HG03025 (cell line): ENCODE measurements at regions not wholly inside any gene's neighbourhood (a gene's known extent, or its start where the extent isn't known, plus 50 kb on each side); places are given as distances from the start of the nearest gene placed in this dataset.

ENCODE experiments used
- ATAC-seq: cut with Tn5 transposase; IDR thresholded peaks from one replicate; pipeline ENCODE4 v1.9.1; 2021; ENCODE audit warnings: mild to moderate bottlenecking, moderate library complexity; ENCODE audit not compliant: unreplicated experiment, low FRiP score

- no peak for ATAC-seq
Measured at GRCh38 chr13:80757694-80758093, 416.8 kb upstream of the SPRY2 start.

DNA sequence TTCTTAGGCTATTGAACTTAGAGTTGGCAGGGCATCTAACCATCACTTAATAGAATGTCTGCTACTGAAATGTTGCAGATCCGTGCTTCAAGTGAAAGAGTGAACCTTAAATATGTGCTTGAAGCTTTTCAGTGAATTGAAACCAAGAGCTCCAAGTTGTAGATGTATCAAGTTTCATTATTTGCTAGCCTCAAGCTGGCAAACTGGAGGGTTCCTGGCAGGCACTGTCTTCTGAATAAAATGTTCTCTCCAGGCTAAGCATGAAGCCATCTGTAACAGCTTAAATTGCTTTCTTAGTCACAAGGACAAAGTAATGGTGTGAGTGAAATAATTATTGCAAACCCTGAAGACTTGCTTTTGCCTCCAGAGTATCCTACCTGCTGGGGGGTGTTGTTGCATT lies 415.0 kb upstream of the SPRY2 start:
- ATAC-seq: no peak

GRCh38 chr13:80754441-80754840 lies 413.5 kb upstream of the SPRY2 start:
- no peak for ATAC-seq

DNA sequence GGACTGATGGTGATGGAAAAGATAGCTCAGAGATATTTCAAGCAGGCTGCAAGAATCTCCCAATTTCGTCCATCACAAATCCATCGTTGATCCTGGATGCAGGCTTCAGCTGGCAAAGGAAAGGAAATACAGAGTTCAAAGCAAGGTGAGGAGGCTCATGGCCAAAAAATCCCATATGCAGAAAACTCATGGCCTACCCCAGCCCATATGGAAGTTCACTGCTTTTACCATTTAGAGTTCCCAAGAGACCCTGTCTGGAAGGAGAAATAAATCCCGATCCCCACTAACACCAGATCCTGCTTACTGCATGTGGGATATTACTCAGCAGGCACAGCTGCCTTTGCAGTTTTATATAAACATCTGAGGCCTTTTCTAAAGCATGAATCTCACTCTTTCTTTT lies 412.9 kb upstream of the SPRY2 start:
- no peak for ATAC-seq

- no peak for ATAC-seq
Measured at GRCh38 chr13:80751854-80752253, 410.9 kb upstream of the SPRY2 start.

GRCh38 chr13:80744147-80744914 lies 403.4 kb upstream of the SPRY2 start:
- ATAC-seq: no peak

GRCh38 chr13:80742033-80742432 lies 401.1 kb upstream of the SPRY2 start:
- no peak for ATAC-seq

DNA sequence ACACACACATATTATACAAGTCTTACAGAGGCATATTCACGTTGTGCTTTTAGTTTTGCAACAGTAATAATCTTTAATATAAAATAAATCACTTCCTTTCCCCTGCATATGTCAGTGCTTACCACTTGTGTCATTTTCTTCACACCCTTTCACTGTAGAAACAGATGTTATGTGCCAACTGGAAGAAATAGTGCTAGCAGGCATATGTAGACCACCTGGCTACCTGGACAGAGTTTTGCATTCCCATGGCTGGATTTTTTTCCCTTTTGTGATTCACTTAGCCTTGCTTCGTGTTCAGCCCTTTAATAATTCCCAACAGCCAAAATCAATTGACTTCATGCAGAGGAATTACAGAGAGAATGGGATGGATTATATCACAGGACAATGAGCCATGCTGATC lies 399.1 kb upstream of the SPRY2 start:
- ATAC-seq: no peak

DNA sequence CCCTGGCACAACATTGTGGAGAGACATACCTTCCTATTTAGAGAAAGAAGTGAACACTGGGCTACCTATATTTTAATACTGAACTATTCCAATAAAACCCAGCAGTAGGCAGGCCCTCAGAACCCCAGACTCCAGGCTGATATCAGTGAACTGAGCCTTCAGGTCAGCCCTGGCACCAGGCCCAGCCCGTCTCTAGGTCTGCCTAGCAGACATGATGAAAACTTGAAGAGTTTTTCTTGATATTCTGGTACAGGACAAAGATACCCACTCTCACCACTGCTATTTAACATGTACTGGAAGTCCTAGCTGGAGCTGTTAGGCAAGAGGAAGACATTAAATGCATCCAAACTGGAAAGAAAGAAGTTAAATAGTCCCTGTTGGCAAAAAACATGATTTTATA lies 396.6 kb upstream of the SPRY2 start:
- no peak for ATAC-seq

DNA sequence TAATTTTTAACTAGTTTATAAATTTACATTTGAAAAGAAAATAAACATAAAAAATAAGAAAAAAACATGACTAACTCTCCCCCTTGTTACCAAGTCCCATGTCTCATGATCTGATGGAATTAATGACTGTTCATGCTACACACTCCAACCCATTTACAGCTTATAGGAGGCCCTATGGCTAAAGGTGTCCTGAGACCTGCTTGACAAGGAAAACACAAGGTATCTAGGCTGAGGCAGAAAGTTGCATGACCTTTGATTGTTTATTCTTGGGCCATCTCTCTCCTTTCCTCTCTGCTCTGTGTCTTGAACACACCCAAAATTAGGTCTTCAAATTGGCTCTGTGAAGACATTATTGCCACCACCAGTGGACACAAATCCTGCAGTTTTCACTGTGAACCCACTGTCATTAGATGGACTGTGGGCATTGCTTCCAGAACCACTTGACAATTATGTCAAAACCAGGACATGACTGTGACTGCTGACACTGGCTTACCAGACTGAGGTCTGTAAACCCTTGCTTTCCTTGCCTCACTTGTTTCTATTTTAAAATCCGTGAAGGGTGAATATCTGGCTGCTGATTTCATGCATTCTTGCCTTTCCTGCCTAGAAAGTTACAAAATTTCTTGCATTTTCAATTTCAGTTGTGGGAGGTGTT lies 386.5 kb upstream of the SPRY2 start:
- ATAC-seq: no peak

- no peak for ATAC-seq
Measured at GRCh38 chr13:80726868-80727267, 385.9 kb upstream of the SPRY2 start.

DNA sequence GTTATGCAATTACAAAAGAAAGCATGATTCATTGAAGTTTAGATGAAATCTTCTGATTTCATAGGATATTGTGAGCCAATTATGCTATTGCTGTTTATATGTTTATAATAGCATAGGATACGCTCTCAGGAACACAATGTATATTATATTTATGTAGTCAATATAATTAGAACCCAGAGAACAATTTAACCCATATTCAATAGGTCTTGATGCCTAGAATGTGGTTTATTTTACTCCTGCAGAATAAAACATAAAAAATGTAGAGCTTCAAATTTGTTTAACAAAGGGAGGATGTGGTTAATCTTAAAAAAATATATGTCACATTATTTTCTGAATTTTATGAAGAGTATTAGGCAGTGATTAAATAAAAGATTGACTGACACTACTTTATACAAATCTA lies 380.8 kb upstream of the SPRY2 start:
- no peak for ATAC-seq

GRCh38 chr13:80718970-80719369 lies 378.0 kb upstream of the SPRY2 start:
- ATAC-seq: no peak

DNA sequence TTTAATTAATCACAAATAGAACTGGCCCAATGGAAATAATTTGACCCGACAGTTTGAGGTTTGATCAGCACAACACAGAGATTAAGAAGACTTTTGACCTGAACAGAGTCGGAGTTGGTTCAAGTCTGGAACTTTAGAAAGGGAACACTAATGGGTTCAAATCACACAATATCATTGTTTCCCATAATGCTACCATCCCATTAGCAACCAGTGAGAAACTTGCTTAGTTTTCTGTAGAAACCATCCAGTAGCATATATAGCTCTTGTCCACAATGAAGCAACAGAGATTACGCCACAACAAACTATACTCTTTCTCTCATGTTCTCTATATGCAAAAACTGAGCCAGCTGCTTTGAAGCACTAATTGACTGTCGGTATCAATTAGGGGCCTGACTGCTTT lies 376.9 kb upstream of the SPRY2 start:
- ATAC-seq: no peak

DNA sequence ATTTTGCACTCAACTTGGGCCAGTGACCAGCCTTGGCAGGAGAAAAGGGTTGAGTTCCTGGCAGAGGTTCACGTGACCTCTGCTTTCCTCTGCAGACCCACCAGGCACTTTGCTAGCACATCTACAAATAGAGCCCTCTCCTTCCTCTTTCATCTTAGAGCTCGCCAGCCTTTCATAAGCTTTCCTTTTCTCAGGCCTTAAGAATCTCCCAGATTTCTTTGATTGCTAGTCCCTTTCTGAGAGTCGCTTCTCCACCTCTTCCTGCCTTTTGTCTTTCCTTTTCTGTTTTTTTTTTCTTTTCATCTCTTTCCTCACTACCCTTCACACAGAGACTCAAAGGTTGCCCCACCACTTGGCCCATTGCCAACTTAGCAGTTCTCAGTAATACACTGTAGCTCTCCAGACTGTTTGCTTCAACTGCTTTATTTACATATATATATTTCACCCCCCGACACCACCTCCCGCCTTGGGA lies 375.7 kb upstream of the SPRY2 start:
- ATAC-seq: no peak

DNA sequence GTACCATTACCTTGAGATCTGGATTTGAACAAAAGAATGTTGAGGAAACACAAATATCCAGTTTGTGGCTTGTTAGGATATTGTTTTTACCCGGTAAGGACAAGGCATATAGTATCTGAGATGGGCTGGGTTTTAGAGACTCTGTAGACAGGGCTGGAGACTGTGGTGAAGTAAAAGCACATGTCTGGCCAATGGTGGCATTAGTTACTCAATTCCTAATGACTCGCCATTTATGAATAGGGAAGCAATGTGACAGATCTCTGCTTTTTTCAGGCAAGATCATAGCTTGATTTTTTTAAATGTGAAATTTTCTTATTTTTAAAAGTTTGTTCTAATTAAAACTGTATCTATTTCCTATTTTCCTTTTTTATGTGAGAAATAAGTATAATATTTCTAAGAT lies 371.1 kb upstream of the SPRY2 start:
- no peak for ATAC-seq

- ATAC-seq: no peak
Measured at GRCh38 chr13:80708791-80709190, 367.9 kb upstream of the SPRY2 start.

DNA sequence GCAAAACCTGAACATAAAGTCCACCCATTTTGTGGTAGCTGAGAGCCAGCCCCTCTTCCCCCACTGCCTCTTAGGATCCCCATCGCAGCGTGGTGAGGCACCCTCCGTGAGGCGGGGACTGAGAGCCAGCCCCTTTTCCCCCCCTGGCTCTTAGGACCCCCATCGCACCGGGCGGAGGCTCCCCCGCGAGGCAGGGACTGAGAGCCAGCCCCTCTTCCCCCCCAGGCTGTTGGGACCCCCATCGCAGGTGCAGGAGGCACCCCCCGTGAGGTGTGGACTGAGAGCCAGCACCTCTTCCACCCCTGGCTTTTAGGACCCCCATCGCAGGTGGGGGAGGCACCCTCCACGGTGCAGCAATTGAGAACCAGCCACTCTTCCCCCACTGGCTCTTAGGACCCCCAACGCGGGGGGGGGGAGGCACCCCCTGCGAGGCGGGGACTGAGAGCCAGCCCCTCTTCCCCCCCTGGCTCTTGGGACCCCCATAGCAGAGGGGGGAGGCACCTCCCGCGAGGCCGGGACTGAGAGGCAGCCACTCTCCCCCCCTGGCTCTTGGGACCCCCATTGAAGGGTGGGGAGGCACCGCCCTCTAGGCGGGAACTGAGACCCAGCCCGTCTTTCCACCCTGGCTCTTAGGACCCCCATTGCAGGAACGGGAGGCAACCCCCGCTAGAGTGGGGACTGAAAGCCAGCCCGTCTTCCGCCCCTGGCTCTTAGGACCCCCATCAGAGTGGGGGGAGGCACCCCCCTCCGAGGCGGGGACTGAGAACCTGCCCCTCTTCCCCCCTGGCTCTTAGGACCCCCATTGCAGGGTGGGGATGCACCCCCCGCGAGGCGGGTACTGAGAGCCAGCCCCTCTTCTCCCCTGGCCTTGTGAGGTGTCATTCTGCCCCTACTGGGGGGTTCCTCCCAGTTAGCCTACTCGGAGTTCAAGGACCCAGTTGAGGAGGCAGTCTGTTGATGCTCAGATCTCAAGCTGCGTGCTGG lies 366.4 kb upstream of the SPRY2 start:
- ATAC-seq: no peak

GRCh38 chr13:80706164-80706471 lies 365.2 kb upstream of the SPRY2 start:
- ATAC-seq: no peak

DNA sequence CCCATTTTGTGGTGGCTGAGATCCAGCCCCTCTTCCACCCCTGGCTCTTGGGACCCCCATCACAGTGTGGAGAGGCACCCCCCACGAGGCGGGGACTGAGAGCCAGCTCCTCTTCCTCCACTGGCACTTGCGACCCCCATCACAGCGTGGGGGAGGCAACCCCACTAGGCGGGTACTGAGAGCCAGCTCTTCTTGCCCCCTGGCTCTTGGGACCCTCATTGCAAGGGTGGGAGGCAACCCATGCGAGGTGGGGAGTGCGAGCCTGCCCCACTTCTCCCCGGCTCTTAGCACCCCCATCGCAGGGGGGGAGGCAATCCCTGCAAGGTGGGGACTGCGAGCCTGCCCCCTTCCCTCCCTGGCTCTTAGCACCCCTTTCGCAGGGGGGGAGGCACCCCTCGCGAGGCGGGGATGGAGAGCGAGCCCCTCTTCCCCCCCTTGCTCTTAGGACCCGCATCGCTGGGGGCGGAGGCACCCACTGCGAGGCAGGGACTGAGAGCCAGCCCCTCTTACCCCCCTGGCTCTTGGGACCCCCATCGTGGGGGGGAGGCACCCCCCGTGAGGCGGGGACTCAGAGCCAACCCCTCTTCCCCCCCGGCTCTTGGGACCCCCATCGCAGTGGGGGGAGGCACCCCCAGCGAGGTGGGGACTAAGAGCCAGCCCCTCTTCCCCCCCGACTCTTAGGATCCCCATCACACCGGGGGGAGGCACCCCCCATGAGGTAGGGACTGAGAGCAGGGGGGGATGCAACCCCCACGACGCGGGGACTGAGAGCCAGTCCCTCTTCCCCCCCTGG lies 364.6 kb upstream of the SPRY2 start:
- no peak for ATAC-seq
